NB4 (cell line): ENCODE measurements at regions not wholly inside any gene's neighbourhood (a gene's known extent, or its start where the extent isn't known, plus 50 kb on each side); places are given as distances from the start of the nearest gene placed in this dataset.
"Not testable (repeated sequence)": the region's sequence is repeated elsewhere in the genome, so short reads cannot be mapped to it uniquely, and the experiment has no call there.

ENCODE experiments used
- DNase-seq: peaks from one replicate; pipeline ENCODE4 v3.0.0; 2010; ENCODE audit warnings: low read depth
- H3K4me3 ChIP-seq: one replicate; pipeline ENCODE4 v1.5.1; 2011; ENCODE audit warnings: mild to moderate bottlenecking, low read depth, low read length, moderate library complexity
- CTCF ChIP-seq: IDR thresholded peaks from one replicate; pipeline ENCODE4 v1.5.1; 2012; ENCODE audit warnings: low read depth, low read length
- MAX ChIP-seq: IDR thresholded peaks from 2 replicates; pipeline ENCODE4 v1.6.1; 2011; ENCODE audit warnings: low read depth, low read length
- MYC ChIP-seq: IDR thresholded peaks from 2 replicates; pipeline ENCODE4 v1.6.1; 2011; ENCODE audit warnings: low read depth, low read length
- POLR2A ChIP-seq: IDR thresholded peaks from 2 replicates; pipeline ENCODE4 v1.6.1; 2011; ENCODE audit warnings: mild to moderate bottlenecking; ENCODE audit not compliant: insufficient read length; ENCODE audit errors: extremely low read depth

GRCh38 chr13:62122434-62122833 lies 706.8 kb upstream of the PCDH20 start:
- no peak for TF ChIP-seq POLR2A
- TF ChIP-seq CTCF, result no peak
- TF ChIP-seq MYC, result no peak
- TF ChIP-seq MAX, result no peak
- no peak for DNase-seq

GRCh38 chr13:62119739-62120700 lies 704.4 kb upstream of the PCDH20 start:
- H3K4me3 ChIP-seq, result no peak overlapping the region
- no peak for TF ChIP-seq POLR2A
- TF ChIP-seq CTCF, result no peak
- TF ChIP-seq MAX, result no peak
- TF ChIP-seq MYC, result no peak
- DNase-seq, result peak; percentile 27

More at GRCh38 chr13:62122434-62122833, 706.8 kb upstream of the PCDH20 start:
- H3K4me3 ChIP-seq, result no peak overlapping the region

- H3K4me3 ChIP-seq, result no peak overlapping the region
- DNase-seq, result no peak
- no peak for TF ChIP-seq CTCF
- no peak for TF ChIP-seq MAX
- no peak for TF ChIP-seq POLR2A
- no peak for TF ChIP-seq MYC
These were observed 700.2 kb upstream of the PCDH20 start for GRCh38 chr13:62115831-62116230.

- H3K4me3 ChIP-seq, result no peak overlapping the region
- TF ChIP-seq CTCF (no peak), MYC (no peak), POLR2A (no peak), MAX (no peak)
- no peak for DNase-seq
These were observed 697.5 kb upstream of the PCDH20 start for GRCh38 chr13:62113179-62113578.

GRCh38 chr13:62110079-62110478 lies 694.4 kb upstream of the PCDH20 start:
- DNase-seq, result no peak
- H3K4me3 ChIP-seq, result no peak overlapping the region
- TF ChIP-seq MYC, result no peak
- no peak for TF ChIP-seq CTCF
- no peak for TF ChIP-seq POLR2A
- TF ChIP-seq MAX, result no peak

- DNase-seq, H3K4me3 ChIP-seq: not testable (repeated sequence)
These were observed 688.5 kb upstream of the PCDH20 start for GRCh38 chr13:62104136-62104535.
